G401.6 (cell line): ENCODE measurements at regions not wholly inside any gene's neighbourhood (a gene's known extent, or its start where the extent isn't known, plus 50 kb on each side); places are given as distances from the start of the nearest gene placed in this dataset.

ENCODE experiments used
- FAIRE-seq: peaks from 2 replicates; lab custom pipeline; 2012; peaks lifted over from hg19 to GRCh38; lab: Jason Lieb, UNC

DNA sequence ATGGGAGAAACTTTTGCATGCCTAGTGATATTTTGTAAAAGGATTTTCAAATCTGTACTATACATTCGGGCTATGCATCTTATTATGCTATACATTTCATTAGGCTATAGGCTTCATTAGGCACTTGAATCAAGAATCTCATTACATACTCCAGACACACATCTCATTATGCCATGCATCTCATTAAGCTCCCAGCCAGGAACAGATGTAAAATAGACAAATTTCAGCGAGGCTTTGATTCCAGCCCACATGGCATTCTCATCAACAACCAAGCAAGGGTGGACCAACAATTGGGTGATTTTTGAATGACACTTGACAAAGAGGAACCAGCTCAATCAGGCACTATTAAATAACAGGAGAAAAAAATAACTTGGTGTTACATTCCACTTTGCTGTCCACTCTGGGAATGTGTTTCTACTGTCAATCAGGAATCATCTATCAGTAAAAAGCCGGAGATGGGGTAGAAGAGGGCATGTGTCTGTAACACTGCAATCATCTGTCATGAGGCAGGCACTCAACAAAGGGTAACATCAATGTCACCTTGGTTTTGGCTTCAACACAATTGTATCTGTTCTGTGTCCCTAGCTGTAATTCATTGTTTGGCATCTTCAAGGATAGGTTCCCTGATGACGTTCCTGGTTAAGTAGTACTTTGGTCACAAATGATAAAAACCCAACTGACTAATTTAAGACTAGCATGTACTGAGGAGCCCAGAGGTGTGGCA lies 498.6 kb downstream of the EPHA4 start:
- FAIRE-seq: no peak

DNA sequence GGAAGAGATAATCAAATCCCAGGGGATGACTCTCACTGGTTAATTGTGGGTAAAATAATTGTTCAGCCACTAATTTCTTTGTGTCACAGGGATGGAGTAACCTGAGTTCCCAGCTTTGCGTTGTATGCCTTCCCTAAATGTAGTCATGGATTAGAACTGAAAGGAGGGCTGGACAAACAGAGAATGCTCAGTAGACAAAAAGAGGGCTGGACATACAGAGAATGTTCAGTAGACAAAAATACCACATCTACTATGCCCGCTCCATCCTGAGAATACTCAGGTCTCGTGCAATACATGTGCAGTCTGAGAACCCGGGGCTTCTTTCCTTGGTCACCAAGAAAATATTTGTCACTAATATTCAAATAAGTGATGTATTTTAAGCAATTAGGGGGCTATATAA lies 497.9 kb downstream of the EPHA4 start:
- FAIRE-seq: no peak

DNA sequence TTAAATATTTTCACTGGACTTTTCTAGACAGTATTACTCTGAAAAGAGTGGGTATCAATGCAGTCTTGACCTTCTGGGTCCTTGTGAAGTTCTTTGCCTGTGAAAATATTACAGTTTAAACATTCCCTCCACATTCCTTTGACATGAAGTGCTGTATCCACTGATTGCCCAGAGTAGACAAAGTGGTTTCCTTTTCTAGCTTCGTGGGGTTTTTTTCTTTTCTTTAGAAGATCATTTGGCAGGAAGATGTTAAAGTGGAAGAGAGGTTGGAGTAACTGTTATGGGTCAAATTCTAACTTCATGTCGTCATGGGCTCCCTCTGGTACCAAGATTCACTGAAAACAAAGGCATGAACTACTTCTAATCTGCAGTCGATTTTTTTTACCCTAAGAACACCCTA lies 496.9 kb downstream of the EPHA4 start:
- FAIRE-seq: no peak

DNA sequence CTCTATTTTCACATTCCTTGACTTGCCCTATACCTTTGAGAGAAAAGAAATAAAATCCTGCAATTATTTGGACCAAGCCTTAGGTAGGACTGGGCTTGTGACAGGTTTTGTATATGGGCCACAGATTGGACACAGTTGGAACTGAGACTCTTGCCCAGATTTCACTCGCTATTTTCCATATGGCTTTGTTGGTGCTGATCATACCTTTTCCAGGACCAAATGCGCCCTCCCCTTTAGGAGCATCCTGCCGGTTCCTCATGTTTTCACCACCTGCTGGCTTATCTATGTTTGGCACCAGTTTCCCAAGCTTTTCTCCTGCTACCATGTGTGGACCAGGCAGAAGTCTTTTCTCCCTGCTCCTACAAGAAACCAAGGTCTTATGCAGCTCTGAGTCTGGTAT lies 494.9 kb downstream of the EPHA4 start:
- FAIRE-seq: no peak

DNA sequence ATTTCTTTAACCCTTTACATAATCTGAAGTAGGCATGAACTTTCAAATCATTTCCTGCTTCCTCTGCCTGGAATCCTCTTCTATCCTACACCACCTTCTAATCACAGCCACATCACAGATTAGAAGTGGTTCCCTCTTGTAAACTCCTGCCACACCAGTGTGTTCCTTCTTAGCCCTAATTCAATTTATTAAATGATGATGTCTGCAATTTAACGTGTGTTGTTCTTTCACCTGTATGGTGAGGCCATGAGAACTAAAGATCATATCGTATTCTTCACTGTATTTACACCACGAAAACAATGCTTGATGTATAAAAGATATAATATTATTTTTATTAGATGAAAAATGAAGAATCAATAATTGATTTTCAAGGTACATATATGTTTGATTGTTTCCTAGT lies 494.3 kb downstream of the EPHA4 start:
- FAIRE-seq: no peak

DNA sequence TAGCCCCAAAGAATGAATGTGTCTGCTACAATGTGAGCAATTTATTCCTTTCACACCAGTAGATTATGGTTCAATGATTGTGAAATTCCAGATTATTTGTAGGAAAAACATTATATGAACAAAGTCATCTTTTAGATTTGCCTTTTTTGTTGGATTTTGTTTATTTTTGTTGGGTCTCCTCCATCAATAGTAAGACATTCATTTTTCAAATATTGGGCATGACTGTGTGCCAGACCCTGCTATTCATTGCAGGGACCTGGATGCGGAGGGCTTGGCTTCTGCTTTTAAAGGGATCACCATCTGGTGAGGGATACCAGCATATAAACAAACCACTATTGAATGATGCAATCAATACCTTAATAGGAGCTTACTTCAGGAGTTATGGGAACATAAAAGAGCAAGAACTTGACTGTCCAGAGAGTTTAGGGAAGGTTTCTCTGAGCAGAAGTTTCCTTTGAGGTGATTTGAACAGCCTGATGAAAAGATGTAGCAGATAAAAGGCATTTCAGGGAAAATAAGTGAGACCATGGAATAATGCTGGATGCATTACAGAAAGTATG lies 486.7 kb downstream of the EPHA4 start:
- no peak for FAIRE-seq

DNA sequence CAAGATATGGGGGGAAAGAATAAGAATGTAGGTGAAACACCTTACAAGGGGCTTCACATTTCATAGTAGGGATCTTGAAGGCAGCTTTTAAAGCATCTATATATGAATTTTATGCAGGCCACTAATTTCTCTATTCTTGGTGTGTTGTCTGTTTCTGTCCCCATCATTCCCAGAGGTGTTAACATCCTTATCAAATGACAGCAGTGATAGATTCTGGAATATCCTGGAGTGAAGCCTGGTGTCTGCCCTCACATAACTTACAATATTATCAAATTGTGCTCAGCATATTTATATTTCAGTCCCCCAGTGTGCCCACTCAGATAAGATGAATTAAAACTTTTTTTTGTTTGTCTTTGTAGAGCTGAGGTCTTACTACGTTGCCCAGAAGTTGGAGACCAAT lies 486.2 kb downstream of the EPHA4 start:
- FAIRE-seq: no peak

DNA sequence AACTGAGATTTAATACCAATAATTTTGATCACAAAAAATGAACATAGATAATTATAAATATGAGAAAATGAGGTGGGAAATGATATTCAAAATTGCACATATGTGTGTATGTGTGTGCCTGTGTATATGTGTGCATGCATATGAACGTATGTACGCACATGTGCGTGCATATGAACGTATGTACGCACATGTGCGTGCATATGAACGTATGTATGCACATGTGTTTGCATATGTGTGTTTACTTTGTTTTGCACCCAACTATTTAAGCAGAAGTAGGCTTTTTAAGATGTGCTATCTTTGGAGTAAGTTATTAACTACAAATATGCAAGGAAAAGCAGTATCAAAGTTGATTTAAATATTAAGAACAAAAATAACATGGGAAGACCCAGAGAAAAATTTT lies 484.3 kb downstream of the EPHA4 start:
- no peak for FAIRE-seq

DNA sequence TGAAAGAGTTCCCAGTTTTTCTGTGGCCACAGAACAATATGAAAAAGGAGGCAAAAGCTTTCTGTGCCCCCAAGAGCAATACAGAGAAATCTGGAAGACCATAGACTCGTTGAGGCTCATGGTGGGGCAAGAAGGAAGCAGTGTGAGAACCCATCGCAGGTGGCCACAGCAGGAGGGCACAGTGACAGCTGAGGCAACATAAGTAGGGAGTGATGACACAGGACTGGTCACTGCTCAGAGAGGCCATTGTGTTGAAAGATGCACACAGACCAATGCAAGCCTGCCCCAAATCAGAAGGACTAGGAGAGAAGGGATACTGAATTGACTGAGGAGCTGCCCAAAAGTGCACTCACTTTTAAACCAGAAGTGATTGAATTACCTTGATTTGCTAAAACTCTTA lies 483.6 kb downstream of the EPHA4 start:
- no peak for FAIRE-seq

DNA sequence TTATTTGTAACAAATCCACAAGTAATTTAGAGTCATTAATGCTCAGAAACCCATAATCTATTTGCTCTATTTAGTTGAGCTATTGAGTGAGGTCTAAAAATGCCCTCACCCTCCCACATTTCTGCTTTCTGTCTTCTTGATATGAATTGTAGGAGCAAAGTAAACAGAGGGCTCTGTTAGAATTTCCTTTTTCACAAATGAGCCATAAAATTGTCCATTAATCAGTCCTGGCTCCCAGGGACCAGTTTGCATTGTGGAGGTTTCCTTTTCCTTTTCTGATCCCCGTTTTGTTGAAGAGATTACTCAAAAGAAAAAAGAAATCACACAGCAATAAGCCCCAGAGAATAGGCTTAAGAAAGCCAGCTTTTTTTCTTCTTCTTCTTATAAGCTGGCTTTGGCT lies 476.7 kb downstream of the EPHA4 start:
- no peak for FAIRE-seq

DNA sequence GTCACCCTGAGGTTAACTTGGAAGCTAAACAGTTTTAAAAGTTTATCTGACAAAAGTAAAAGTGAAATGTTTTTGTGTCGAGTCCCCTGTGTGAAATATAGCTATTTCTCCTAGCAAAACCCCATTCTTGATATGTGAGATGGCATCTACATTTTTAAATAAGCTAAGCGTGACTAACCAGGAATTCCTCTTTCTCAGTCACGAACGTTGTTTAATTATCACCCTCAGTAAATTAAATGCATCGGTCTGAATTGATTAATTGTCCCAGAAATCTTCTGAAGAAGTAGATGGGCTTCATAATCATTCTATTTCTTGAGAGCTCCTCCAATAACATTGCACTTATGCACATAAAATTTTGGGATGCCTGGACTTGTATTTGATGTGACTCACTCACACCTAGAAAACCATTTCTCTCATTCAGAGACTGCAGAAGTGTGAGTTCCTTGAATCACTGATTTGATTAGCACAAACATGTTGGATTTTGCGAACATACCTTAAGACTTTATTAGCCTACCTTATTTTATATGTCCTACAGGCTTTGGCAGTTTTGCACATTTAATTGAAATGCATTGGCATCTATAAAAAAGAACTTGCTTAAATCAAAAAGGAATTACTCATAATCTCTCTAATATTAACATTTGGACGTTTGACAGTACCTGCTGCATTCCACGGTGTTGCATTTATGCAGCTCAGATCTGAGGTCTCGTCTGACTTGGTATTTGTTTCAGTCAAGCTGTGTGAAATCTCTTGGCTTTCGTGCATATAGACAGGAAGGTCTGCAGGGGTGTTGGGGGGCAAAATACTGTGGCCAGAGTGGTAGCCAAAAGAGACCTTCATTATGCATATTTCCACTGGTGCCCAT lies 475.2 kb downstream of the EPHA4 start:
- FAIRE-seq: no peak

DNA sequence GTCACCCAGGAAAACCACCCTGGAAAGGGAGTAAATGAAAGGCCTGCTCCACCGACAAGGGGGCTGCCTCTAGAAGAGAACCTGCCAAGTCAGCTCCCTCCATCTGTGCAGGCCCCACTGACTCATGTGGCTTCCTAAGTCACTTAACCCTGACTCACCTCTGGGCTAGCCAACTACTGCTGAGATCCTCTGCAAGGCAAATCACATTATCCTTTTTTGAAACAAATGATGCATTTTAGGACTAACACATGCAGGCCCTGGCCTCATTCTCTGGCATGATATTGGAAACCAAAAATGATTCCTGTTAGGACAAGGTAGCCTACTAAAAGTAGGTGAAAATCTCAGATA lies 474.6 kb downstream of the EPHA4 start:
- no peak for FAIRE-seq

DNA sequence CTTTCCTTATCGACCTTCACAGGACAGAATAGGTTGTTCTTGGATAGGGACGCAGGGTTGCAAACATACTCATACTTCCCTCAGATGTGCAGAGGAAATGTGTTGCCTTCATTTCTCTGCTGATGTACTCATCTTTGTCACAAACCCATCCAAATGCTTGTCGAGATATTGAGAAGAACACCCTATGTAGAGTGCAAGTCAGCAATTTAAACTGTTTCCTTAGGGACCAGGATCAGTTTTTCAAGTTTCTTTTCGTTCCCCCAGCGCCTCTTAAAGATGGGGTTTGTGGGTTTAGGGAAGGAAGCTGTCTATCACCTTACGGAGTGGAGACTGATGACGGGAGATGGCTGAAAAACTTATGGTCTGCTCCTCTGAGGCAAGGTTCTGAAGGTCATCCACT lies 474.2 kb downstream of the EPHA4 start:
- no peak for FAIRE-seq

DNA sequence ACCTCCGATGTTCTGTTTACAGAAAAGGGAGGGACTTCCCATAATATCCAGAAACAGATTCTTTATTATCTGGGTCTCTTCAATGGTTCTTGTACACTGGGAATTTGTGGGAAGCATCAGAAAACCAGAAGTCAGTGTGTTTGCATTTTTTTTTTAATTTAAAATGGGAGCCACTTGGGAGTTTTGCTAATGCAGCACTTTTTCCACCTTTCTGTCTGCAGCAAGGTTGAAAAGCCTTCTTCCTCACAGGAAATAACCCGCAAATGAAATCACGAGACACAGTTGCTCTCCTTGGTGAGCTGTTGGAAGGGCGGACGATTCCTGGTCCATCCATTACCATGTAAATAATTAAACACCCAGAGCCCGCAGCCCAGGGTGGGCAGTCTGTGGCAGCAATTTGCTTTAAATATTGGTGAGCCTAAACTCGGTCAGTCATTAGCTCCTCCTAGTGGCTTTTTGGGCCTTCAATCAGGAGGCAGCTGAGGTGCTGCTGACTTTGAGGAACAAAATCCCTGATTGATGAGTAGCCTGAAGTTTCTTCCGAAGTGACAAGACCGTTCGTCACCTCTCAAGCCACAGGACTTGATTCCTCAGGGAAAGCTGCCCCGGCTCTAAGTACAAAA lies 471.5 kb downstream of the EPHA4 start:
- FAIRE-seq: no peak

DNA sequence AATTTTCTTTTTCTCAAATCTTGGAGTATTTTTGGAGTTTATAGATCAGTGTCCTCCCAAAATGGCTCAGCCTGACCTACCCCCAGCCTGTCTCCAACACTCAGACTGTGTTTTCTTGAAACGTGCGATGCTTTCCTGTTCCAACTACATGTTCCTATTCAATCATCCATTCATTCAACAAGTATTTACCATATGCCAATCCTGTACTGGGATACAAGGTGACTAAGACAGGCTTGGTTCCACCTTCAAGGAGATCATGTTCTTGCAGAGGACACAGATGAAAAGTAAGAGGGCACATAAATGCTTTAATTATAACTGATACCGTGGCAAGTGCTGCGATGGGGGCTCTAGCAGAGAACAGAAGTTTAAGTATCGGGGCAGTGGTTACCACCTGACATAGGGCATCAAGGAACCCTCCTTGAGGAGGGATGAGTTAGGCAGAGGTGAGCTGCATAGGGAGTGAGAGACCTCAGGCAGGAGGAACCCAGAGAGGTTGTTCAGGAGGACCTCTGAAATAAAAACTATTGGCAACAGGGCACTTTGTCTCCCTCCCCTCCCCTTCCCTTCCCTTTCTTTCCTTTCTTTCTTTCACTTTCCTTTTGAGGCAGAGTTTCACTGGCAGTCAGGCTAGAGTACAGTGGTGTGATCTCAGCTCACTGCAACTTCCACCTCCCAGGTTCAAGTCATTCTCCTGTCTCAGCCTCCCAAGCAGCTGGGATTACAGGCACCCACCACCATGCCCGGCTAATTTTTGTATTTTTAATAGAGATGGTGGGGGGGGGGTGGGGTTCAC lies 469.0 kb downstream of the EPHA4 start:
- FAIRE-seq: no peak

DNA sequence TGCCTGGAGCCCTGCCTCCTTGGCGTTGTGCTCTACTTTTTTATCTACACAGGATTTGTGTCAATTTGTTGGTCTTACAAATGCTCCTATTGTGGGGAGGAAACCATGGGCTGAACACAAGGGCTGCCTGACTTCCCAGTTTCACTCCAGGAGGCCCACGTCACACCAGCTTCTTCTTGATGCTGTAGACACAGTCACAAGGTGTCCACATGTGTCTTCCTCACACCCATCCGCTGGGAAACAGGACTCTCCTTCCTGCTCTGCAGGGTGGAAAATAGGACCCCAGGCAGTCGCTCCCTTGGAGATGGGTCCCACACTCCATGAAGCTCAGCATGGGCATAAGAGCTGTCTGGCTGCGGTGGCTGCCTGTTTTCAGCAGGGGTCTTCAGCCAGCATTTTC lies 468.2 kb downstream of the EPHA4 start:
- no peak for FAIRE-seq

DNA sequence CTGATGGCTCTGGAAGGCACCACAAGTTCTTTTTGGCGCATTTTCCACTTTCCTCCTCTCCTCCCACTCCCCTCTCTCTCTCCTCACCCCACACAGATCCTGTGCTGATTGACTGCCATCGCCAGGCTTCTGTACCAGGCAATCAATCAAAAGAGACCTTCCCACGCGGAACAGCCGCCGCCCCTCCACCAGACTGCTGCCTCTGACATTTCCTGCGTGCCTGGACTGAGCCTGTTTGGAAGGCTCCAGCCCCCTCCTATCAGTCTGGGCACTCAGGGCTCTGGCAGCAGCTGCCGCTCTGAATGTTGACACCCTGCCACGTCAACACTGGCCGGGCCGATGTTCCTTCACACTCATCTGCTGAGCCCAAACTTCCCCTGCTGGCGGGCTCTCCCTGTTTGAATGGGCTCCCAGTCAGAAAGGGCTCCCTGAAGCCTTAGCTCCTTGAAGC lies 467.7 kb downstream of the EPHA4 start:
- FAIRE-seq: no peak

DNA sequence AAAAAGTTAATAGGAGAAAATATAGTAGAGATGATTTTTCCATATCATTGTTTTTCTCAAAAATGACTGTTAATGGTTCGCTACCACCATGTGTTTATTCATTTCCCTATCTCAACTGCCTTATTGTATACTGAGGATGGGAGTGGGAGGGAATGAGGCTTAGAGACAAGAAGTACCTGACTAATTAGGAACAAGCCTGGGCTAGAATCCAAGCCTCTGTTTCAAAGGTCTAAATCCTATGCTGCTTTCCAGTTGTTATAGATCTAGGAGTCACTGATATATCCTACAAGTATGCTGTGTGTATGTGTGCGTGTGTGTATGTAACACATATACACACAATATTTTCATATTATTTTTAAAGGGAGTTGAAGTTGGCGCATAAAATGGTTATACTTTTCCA lies 465.9 kb downstream of the EPHA4 start:
- no peak for FAIRE-seq

DNA sequence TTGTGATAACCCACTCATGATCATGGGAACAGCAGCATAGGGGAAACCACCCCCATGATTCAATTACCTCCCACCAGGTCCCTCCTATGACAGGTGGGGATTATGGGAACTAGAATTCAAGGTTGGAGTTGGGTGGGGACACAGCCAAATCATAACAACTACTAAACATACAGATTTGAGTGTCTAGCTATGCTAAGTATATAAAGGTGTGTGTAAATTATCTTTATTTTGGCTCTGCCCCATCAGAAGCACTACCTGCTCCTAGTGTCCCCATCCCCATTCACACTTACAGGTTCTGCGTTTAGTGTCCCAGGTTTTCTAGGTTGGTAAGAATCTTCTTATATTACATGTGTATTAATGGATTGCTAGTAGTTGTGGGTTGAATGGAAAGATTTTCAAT lies 464.7 kb downstream of the EPHA4 start:
- no peak for FAIRE-seq

DNA sequence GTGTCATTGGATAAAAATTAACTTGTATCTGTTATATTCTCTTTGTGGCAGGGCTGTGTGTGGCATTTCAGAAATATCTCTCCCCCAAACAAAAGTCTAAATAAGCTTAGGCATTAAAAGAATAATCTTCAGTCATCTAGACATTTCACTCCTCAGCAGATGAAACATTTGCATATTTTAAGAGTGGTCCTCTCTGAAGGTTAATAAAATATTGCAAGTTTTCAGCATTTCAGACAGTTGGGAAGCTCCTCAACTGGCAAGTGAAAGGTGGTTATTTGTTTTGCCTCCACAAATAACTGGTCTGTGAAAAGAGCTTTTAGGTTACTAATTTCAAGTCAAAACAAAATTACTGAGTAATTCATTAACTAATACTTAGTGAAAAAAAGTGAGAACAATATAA lies 462.6 kb downstream of the EPHA4 start:
- FAIRE-seq: no peak

DNA sequence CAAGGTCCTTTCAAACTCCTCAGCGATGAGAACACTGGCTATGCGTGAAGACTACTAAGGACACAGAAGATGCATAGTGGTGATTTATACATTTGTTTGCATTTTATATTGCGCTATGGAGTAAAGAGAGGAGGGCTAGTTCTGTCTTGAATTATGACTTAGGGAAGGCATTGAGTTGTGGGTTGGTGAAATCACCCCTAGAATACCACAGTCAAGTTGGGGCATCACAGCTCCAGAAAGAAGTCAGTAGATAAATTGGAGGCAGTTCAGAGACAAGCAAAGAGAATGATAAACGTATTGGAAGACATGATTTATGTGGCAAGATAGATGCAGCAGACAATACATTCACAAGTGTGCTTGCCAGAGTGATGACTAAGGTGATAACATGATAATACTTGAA lies 460.4 kb downstream of the EPHA4 start:
- FAIRE-seq: no peak

DNA sequence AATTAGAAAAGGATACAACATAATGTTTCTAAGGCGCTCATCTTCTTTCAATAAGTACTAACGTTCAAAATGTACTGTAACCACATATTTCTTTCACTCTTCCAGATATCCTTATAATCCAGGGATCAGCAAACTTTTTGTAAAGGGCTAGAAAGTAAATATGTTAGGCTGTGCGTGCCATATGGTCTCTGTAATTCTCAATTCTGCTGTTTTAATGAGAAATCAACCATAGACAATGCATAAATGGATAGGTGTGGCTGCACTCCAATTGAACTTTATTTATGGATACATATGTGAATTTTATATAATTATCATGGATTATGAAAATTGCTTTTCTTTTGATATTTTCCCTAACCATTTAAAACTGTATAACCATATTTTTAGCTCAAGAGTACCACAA lies 459.4 kb downstream of the EPHA4 start:
- no peak for FAIRE-seq
